DND-41 (cell line): ENCODE measurements at regions not wholly inside any gene's neighbourhood (a gene's known extent, or its start where the extent isn't known, plus 50 kb on each side); places are given as distances from the start of the nearest gene placed in this dataset.

ENCODE experiments used
- CTCF ChIP-seq: IDR thresholded peaks from 2 replicates; pipeline ENCODE4 v1.5.1; 2012; ENCODE audit warnings: borderline replicate concordance, low read length, moderate library complexity, mild to moderate bottlenecking; ENCODE audit not compliant: poor library complexity, severe bottlenecking; ENCODE audit errors: extremely low read depth
- EZH2 ChIP-seq: IDR thresholded peaks from 3 replicates; pipeline ENCODE4 v1.6.1; 2012; ENCODE audit warnings: borderline replicate concordance, low read depth, mild to moderate bottlenecking, moderate library complexity, low read length, inconsistent platforms; ENCODE audit not compliant: severe bottlenecking

DNA sequence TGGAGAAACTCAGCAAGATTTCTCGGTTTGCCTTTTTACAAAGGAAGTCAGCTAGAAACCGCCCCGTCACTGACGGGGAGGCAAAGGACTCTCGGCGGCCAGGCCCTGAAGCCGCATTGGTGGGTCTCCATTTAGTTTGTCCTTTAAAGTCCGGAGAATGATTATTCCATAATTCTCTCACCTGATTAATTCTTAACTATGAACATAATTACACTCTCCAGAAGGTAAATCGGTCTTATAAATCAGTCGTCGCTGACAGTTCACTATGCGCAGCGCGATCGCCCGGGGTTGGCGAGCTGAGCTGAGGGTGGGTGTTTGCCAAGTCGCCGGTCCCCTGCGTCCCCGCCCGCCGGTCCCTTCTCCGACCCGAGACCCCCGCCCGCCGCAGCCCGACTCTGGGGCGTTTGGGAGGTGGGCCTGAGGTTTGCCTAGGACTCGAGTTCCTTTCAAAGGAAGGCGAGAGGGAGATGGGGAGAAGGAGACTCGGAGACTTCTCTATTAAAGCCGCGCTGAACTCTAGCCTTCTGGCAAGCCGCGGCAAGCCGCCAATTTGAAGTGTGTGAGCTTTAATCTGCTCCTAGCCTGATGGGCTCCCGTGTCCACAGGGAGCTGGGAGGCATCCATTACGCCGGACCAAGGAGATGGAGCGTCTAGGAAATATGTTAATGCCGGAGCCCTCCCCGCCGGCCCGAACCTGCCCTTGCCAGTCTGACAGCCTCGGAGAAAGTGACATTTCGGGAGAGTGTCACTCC is 392.9 kb downstream of the NOVA1 start:
- no peak for TF ChIP-seq CTCF
- no peak for TF ChIP-seq EZH2
